WTC11 (cell line): ENCODE measurements at regions not wholly inside any gene's neighbourhood (a gene's known extent, or its start where the extent isn't known, plus 50 kb on each side); places are given as distances from the start of the nearest gene placed in this dataset.

Source experiments
- ATAC-seq: fragments of 200-7000 bp; cut with Tn5 transposase; 2 replicates; pipeline ENCODE4 v1.10.0; 2021; ENCODE audit warnings: mild to moderate bottlenecking, moderate library complexity
- CTCF ChIA-PET: fragments of 300-600 bp; sonication (Branson Sonifier 250); formaldehyde crosslinking; loops from one replicate; lab custom pipeline; 2021; ENCODE audit warnings: antibody characterized with exemption; lab: Charles Lee
- POLR2A ChIA-PET: fragments of 350-600 bp; sonication (Branson Sonifier 250); formaldehyde crosslinking; loops from one replicate; lab custom pipeline; 2021; ENCODE audit warnings: antibody characterized with exemption; lab: Charles Lee
- DNase-seq: peaks from one replicate; pipeline ENCODE4 v3.0.0; 2021; ENCODE audit warnings: low spot score
- H3K27ac Mint-ChIP-seq: 2 replicates; pipeline ENCODE4 v1.8.0; 2021; ENCODE audit warnings: mixed read lengths
- H3K27me3 Mint-ChIP-seq: 2 replicates; pipeline ENCODE4 v1.8.0; 2021; ENCODE audit warnings: low read depth, mild to moderate bottlenecking, moderate library complexity, mixed read lengths
- H3K36me3 Mint-ChIP-seq: 2 replicates; pipeline ENCODE4 v1.8.0; 2021; ENCODE audit warnings: mixed read lengths
- H3K4me1 Mint-ChIP-seq: 2 replicates; pipeline ENCODE4 v1.8.0; 2022; ENCODE audit warnings: mixed read lengths
- H3K4me3 Mint-ChIP-seq: 2 replicates; pipeline ENCODE4 v1.8.0; 2021; ENCODE audit warnings: mild to moderate bottlenecking, moderate library complexity, mixed read lengths
- H3K9me3 Mint-ChIP-seq: 2 replicates; pipeline ENCODE4 v1.8.0; 2021; ENCODE audit warnings: mixed read lengths
- ARID4B ChIP-seq: sonication (generic); formaldehyde crosslinking; IDR thresholded peaks from 2 replicates; pipeline ENCODE4 v1.8.0; 2023; ENCODE audit warnings: missing genetic modification reagents, mild to moderate bottlenecking, borderline replicate concordance
- ATF1 ChIP-seq: sonication (generic); formaldehyde crosslinking; IDR thresholded peaks from 2 replicates; pipeline ENCODE4 v1.8.1; 2023; ENCODE audit warnings: mild to moderate bottlenecking, moderate library complexity, missing genetic modification reagents
- E2F4 ChIP-seq: sonication (generic); formaldehyde crosslinking; IDR thresholded peaks from 2 replicates; pipeline ENCODE4 v1.8.1; 2022; ENCODE audit warnings: low read depth, mild to moderate bottlenecking, moderate library complexity, missing genetic modification reagents, borderline replicate concordance
- ELF4 ChIP-seq: sonication (generic); formaldehyde crosslinking; IDR thresholded peaks from 2 replicates; pipeline ENCODE4 v1.8.1; 2022; ENCODE audit warnings: low read depth, mild to moderate bottlenecking, moderate library complexity, missing genetic modification reagents
- EMX1 ChIP-seq: fragments of 250-450 bp; sonication (Bioruptor Pico); IDR thresholded peaks from 2 replicates; pipeline ENCODE4 v1.8.0; 2021; ENCODE audit warnings: mild to moderate bottlenecking
- ETV6 ChIP-seq: sonication (generic); formaldehyde crosslinking; IDR thresholded peaks from 2 replicates; pipeline ENCODE4 v1.8.1; 2022; ENCODE audit warnings: mild to moderate bottlenecking, missing genetic modification reagents
- GTF2I ChIP-seq: fragments of 250-450 bp; sonication (Bioruptor Pico); conservative IDR thresholded peaks from 2 replicates; pipeline ENCODE4 v1.4.0; 2021; ENCODE audit warnings: mild to moderate bottlenecking
- HMGXB4 ChIP-seq: sonication (generic); formaldehyde crosslinking; IDR thresholded peaks from 2 replicates; pipeline ENCODE4 v1.8.1; 2023; ENCODE audit warnings: mild to moderate bottlenecking, moderate library complexity, missing genetic modification reagents
- NR1H2 ChIP-seq: sonication (generic); formaldehyde crosslinking; IDR thresholded peaks from 2 replicates; pipeline ENCODE4 v1.9.0; 2021; ENCODE audit warnings: mild to moderate bottlenecking, moderate library complexity, missing genetic modification reagents
- NR3C1 ChIP-seq: sonication (generic); formaldehyde crosslinking; conservative IDR thresholded peaks from 2 replicates; pipeline ENCODE4 v1.8.1; 2023; ENCODE audit warnings: low read depth, mild to moderate bottlenecking, missing genetic modification reagents
- RORB ChIP-seq: fragments of 250-450 bp; sonication (Bioruptor Pico); IDR thresholded peaks from 2 replicates; pipeline ENCODE4 v1.9.0; 2021; ENCODE audit warnings: mild to moderate bottlenecking
- SMAD4 ChIP-seq: sonication (generic); formaldehyde crosslinking; IDR thresholded peaks from 2 replicates; pipeline ENCODE4 v1.8.0; 2022; ENCODE audit warnings: mild to moderate bottlenecking, missing genetic modification reagents
- TCF7 ChIP-seq: sonication (generic); formaldehyde crosslinking; IDR thresholded peaks from 2 replicates; pipeline ENCODE4 v1.8.0; 2022; ENCODE audit warnings: mild to moderate bottlenecking, low read depth, missing genetic modification reagents, moderate library complexity
- TP53 ChIP-seq: sonication (generic); formaldehyde crosslinking; IDR thresholded peaks from 2 replicates; pipeline ENCODE4 v1.8.1; 2023; ENCODE audit warnings: mild to moderate bottlenecking, missing genetic modification reagents
- ZNF121 ChIP-seq: sonication (generic); formaldehyde crosslinking; IDR thresholded peaks from 2 replicates; pipeline ENCODE4 v1.8.0; 2023; ENCODE audit warnings: missing genetic modification reagents
- ZNF138 ChIP-seq: sonication (generic); formaldehyde crosslinking; conservative IDR thresholded peaks from 2 replicates; pipeline ENCODE4 v1.8.1; 2022; ENCODE audit warnings: mild to moderate bottlenecking, moderate library complexity, missing genetic modification reagents
- ZNF219 ChIP-seq: sonication (generic); formaldehyde crosslinking; IDR thresholded peaks from 2 replicates; pipeline ENCODE4 v1.8.0; 2023; ENCODE audit warnings: missing genetic modification reagents, mild to moderate bottlenecking, borderline replicate concordance
- ZNF416 ChIP-seq: fragments of 250-450 bp; sonication (Bioruptor Pico); IDR thresholded peaks from 2 replicates; pipeline ENCODE4 v1.9.0; 2021; ENCODE audit warnings: mild to moderate bottlenecking, inconsistent platforms
- TF ChIP-seq, protein P1 (sequence below): sonication (generic); formaldehyde crosslinking; IDR thresholded peaks from 2 replicates; pipeline ENCODE4 v1.8.0; 2023; ENCODE audit warnings: mild to moderate bottlenecking, missing genetic modification reagents
- TF ChIP-seq, protein P2 (sequence below): fragments of 250-450 bp; sonication (Bioruptor Pico); IDR thresholded peaks from 2 replicates; pipeline ENCODE4 v1.9.0; 2021; ENCODE audit warnings: moderate library complexity, mild to moderate bottlenecking, inconsistent platforms, borderline replicate concordance

- TF ChIP-seq ELF4 (CRISPR knock-in tag), result no peak
Measured at GRCh38 chr18:77949355-77949973, 699.8 kb downstream of the GALR1 start (continued).

GRCh38 chr18:77959248-77959647 lies 709.6 kb downstream of the GALR1 start:
- H3K9me3 Mint-ChIP-seq, result peaks cover 62% of the 10 kb centered on the region
- ChIA-PET CTCF (no interaction called here), POLR2A (no interaction called here)
- 0 out of 2 replicates have a peak, but pooled peaks cover 1% of the 10 kb centered on the region for H3K27me3 Mint-ChIP-seq
- DNase-seq, result no peak
- TF ChIP-seq NR1H2 (CRISPR knock-in tag) (no peak), TP53 (CRISPR knock-in tag) (no peak), ZNF121 (CRISPR knock-in tag) (no peak), ZNF416 (CRISPR knock-in tag) (no peak), EMX1 (CRISPR knock-in tag) (no peak), ATF1 (no peak), ZNF219 (CRISPR knock-in tag) (no peak)
- TF ChIP-seq, protein P1, sequence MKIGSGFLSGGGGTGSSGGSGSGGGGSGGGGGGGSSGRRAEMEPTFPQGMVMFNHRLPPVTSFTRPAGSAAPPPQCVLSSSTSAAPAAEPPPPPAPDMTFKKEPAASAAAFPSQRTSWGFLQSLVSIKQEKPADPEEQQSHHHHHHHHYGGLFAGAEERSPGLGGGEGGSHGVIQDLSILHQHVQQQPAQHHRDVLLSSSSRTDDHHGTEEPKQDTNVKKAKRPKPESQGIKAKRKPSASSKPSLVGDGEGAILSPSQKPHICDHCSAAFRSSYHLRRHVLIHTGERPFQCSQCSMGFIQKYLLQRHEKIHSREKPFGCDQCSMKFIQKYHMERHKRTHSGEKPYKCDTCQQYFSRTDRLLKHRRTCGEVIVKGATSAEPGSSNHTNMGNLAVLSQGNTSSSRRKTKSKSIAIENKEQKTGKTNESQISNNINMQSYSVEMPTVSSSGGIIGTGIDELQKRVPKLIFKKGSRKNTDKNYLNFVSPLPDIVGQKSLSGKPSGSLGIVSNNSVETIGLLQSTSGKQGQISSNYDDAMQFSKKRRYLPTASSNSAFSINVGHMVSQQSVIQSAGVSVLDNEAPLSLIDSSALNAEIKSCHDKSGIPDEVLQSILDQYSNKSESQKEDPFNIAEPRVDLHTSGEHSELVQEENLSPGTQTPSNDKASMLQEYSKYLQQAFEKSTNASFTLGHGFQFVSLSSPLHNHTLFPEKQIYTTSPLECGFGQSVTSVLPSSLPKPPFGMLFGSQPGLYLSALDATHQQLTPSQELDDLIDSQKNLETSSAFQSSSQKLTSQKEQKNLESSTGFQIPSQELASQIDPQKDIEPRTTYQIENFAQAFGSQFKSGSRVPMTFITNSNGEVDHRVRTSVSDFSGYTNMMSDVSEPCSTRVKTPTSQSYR (CRISPR knock-in tag), result no peak
- TF ChIP-seq, protein P2, sequence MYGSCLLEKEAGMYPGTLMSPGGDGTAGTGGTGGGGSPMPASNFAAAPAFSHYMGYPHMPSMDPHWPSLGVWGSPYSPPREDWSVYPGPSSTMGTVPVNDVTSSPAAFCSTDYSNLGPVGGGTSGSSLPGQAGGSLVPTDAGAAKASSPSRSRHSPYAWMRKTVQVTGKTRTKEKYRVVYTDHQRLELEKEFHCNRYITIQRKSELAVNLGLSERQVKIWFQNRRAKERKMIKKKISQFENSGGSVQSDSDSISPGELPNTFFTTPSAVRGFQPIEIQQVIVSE (CRISPR knock-in tag), result no peak
- no peak overlapping the region for H3K4me3 Mint-ChIP-seq
- H3K27ac Mint-ChIP-seq, result no peak overlapping the region
- no peak for ATAC-seq
- H3K4me1 Mint-ChIP-seq, result no peaks in the 10 kb centered on the region
- H3K36me3 Mint-ChIP-seq, result peaks cover 12% of the 10 kb centered on the region

DNA sequence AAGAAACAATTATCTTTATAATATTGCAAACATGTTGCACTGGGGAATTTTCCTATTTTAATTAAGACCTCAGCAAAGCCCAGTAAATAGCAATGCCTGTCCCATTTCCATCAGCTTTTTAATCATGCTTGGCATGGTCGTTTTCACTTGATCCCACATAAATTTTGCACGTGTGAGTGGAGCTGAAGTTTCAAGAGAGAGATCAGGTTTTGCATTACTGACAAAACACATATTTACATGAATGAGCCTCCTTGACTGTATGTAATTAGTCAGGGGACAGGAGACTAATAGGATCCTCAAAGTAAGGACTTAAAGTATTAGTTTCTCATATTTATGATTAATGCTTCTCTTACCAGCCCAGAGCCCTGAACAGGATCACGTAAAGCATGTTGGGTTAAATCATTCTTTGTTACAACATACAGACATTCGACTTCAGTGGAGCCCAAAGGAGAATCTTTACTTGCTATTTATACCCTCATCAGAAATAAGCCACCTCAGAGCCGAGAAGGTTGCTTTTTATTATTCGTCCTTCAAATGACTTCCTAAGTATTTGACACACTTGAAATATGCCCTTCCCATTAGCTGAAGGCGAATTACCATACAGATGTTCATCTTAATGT lies 711.3 kb downstream of the GALR1 start:
- no peak overlapping the region for H3K27ac Mint-ChIP-seq

More for the DNA sequence above, 711.3 kb downstream of the GALR1 start:
- Mint-ChIP-seq H3K4me3 (no peak overlapping the region), H3K36me3 (peaks cover 17% of the 10 kb centered on the region), H3K27me3 (no peaks in the 10 kb centered on the region), H3K4me1 (no peaks in the 10 kb centered on the region), H3K9me3 (peaks cover 59% of the 10 kb centered on the region)
- DNase-seq (no peak), ATAC-seq (no peak)
- ChIA-PET CTCF (no interaction called here), POLR2A (no interaction called here)
- TF ChIP-seq E2F4 (CRISPR knock-in tag) (no peak), GTF2I (CRISPR knock-in tag) (no peak), ATF1 (no peak), HMGXB4 (CRISPR knock-in tag) (no peak), ZNF416 (CRISPR knock-in tag) (no peak), TCF7 (CRISPR knock-in tag) (no peak), ETV6 (CRISPR knock-in tag) (no peak), SMAD4 (CRISPR knock-in tag) (no peak), ARID4B (CRISPR knock-in tag) (no peak), ZNF138 (CRISPR knock-in tag) (no peak), NR3C1 (no peak), RORB (CRISPR knock-in tag) (no peak)
